ENCODE measurements at regions not wholly inside any gene's neighbourhood (a gene's known extent, or its start where the extent isn't known, plus 50 kb on each side); places are given as distances from the start of the nearest gene placed in this dataset.

- TF ChIP-seq CTCF (conservative IDR thresholded peaks at IDR 0.05 in 1 of 2, IDR thresholded peaks at IDR 0.05 in 1 of 2; ENCODE audit: low read depth in 1 of 2, low read length in 2 of 2) = no peak
- no peak for TF ChIP-seq EZH2 (IDR thresholded peaks at IDR 0.05; ENCODE audit: low read length, missing control alignments)
Measured at GRCh38 chr22:34301569-34301968, 381.3 kb upstream of the LARGE1 start.
